A673 (cell line): ENCODE measurements at regions not wholly inside any gene's neighbourhood (a gene's known extent, or its start where the extent isn't known, plus 50 kb on each side); places are given as distances from the start of the nearest gene placed in this dataset.
"Not testable (repeated sequence)": the region's sequence is repeated elsewhere in the genome, so short reads cannot be mapped to it uniquely, and the experiment has no call there.

Source experiments
- BruUV-seq: library from RNA; stranded (reverse); fragments of 400-500 nt; replicated peaks from 2 replicates; lab custom pipeline; 2021; lab: Mats Ljungman, UMichigan
- CTCF ChIA-PET: fragments of 300-600 bp; sonication (Branson Sonifier 250); formaldehyde crosslinking; loops from one replicate; lab custom pipeline; 2022; ENCODE audit warnings: antibody characterized with exemption; lab: Charles Lee
- POLR2A ChIA-PET: fragments of 300-600 bp; sonication (Branson Sonifier 250); formaldehyde crosslinking; loops from one replicate; lab custom pipeline; 2022; ENCODE audit warnings: antibody characterized with exemption; ENCODE audit not compliant: low non-redundant PET; lab: Charles Lee
- DNase-seq: peaks from one replicate; pipeline ENCODE4 v3.0.0-alpha.2; 2015; ENCODE audit warnings: low spot score
- H3K27ac ChIP-seq: fragments of 200-600 bp; sonication (generic); 2 replicates; pipeline ENCODE4 v1.5.1; 2016; ENCODE audit warnings: mixed run types, low read depth, mild to moderate bottlenecking, mixed read lengths, antibody characterized with exemption, low read length; ENCODE audit not compliant: poor library complexity, severe bottlenecking
- H3K27me3 ChIP-seq: fragments of 200-600 bp; sonication (generic); replicated peaks from 2 replicates; pipeline ENCODE4 v1.6.1; 2017; ENCODE audit warnings: mixed run types, low read depth, mild to moderate bottlenecking, mixed read lengths, antibody characterized with exemption, low read length; ENCODE audit not compliant: insufficient read depth, poor library complexity
- H3K36me3 ChIP-seq: fragments of 200-600 bp; sonication (generic); 2 replicates; pipeline ENCODE4 v1.6.1; 2016; ENCODE audit warnings: mixed run types, mild to moderate bottlenecking, mixed read lengths, antibody characterized with exemption, low read length; ENCODE audit not compliant: insufficient read depth, poor library complexity, severe bottlenecking
- H3K4me1 ChIP-seq: fragments of 200-600 bp; sonication (generic); 2 replicates; pipeline ENCODE4 v1.6.1; 2017; ENCODE audit warnings: mixed run types, mild to moderate bottlenecking, mixed read lengths, antibody characterized with exemption, low read length; ENCODE audit not compliant: insufficient read depth, poor library complexity, severe bottlenecking
- H3K4me3 ChIP-seq: fragments of 200-600 bp; sonication (generic); 2 replicates; pipeline ENCODE4 v1.5.1; 2016; ENCODE audit warnings: low read depth, mixed run types, mild to moderate bottlenecking, mixed read lengths, low read length; ENCODE audit not compliant: poor library complexity, severe bottlenecking
- H3K9me3 ChIP-seq: fragments of 200-600 bp; sonication (generic); 2 replicates; pipeline ENCODE4 v1.6.1; 2016; ENCODE audit warnings: mixed run types, low read depth, mild to moderate bottlenecking, mixed read lengths, antibody characterized with exemption, low read length; ENCODE audit not compliant: poor library complexity, severe bottlenecking
- CTCF ChIP-seq: fragments of 300-800, 200-600 bp; sonication (generic); conservative IDR thresholded peaks from 2 replicates; pipeline ENCODE4 v1.5.1; 2017; ENCODE audit warnings: low read depth, mild to moderate bottlenecking, antibody characterized with exemption, low read length, moderate library complexity, mixed read lengths
- EZH2 ChIP-seq: fragments of 200-600 bp; sonication (generic); IDR thresholded peaks from 2 replicates; pipeline ENCODE4 v1.6.1; 2017; ENCODE audit warnings: borderline replicate concordance, low read depth, mild to moderate bottlenecking, mixed read lengths, antibody characterized with exemption, low read length; ENCODE audit not compliant: poor library complexity, severe bottlenecking
- intact Hi-C: fragments of 100-400 bp; cut with micrococcal nuclease; formaldehyde crosslinking; loops from one replicate; pipeline ENCODE4 v1.10.0; 2022; ENCODE audit not compliant: unreplicated experiment

- CTCF ChIA-PET, result no interaction called here
- intact Hi-C loops, result no loop called here
- TF ChIP-seq CTCF, result no peak
- no peak for TF ChIP-seq EZH2
- Histone ChIP-seq H3K4me1 (no peaks in the 10 kb centered on the region), H3K27me3 (no peaks in the 10 kb centered on the region), H3K9me3 (no peaks in the 10 kb centered on the region), H3K27ac (no peak overlapping the region), H3K4me3 (no peak overlapping the region), H3K36me3 (no peaks in the 10 kb centered on the region)
- BruUV-seq, result no TSS peak
- POLR2A ChIA-PET, result no interaction called here
- no peak for DNase-seq
These were observed 76.6 kb downstream of the CHRD start for GRCh38 chr3:184456476-184456875.

- intact Hi-C loops, result no loop called here
- TF ChIP-seq EZH2 (no peak), CTCF (no peak)
- ChIA-PET POLR2A (no interaction called here), CTCF (no interaction called here)
- no peak overlapping the region for H3K27ac ChIP-seq
- no peaks in the 10 kb centered on the region for H3K9me3 ChIP-seq
- no peak for DNase-seq
- H3K36me3 ChIP-seq, result no peaks in the 10 kb centered on the region
- no TSS peak for BruUV-seq
- no peaks in the 10 kb centered on the region for H3K4me1 ChIP-seq
- H3K4me3 ChIP-seq, result no peak overlapping the region
- no peaks in the 10 kb centered on the region for H3K27me3 ChIP-seq
These were observed 77.5 kb downstream of the CHRD start for GRCh38 chr3:184457329-184457728.

- CTCF ChIA-PET, H3K36me3 ChIP-seq, DNase-seq, H3K9me3 ChIP-seq, POLR2A ChIA-PET, H3K27me3 ChIP-seq, H3K4me1 ChIP-seq, BruUV-seq, H3K4me3 ChIP-seq, intact Hi-C loops, H3K27ac ChIP-seq: not testable (repeated sequence)
These were observed 78.0 kb downstream of the CHRD start for GRCh38 chr3:184457784-184458377.

- Histone ChIP-seq H3K27ac (no peak overlapping the region), H3K9me3 (no peaks in the 10 kb centered on the region)
These were observed 79.5 kb downstream of the CHRD start for GRCh38 chr3:184459355-184459754.

More at GRCh38 chr3:184459355-184459754, 79.5 kb downstream of the CHRD start:
- no peak for DNase-seq
- Histone ChIP-seq H3K27me3 (no peaks in the 10 kb centered on the region), H3K36me3 (no peaks in the 10 kb centered on the region), H3K4me3 (no peak overlapping the region), H3K4me1 (no peaks in the 10 kb centered on the region)
- intact Hi-C loops, result no loop called here
- ChIA-PET CTCF (interaction anchor here (0.6 to 0.9 kb wide), 3 partner anchors 9 to 594 kb away, joined by 3 to 17 read pairs (median 8); no protein-coding TSS in a partner anchor), POLR2A (no interaction called here)
- TF ChIP-seq EZH2 (no peak), CTCF (no peak)
- BruUV-seq, result no TSS peak
